LNCaP clone FGC (cell line): ENCODE measurements at regions not wholly inside any gene's neighbourhood (a gene's known extent, or its start where the extent isn't known, plus 50 kb on each side); places are given as distances from the start of the nearest gene placed in this dataset.

ENCODE experiments used
- DNase-seq: peaks from one replicate; pipeline ENCODE4 v3.0.0-alpha.2; 2011; ENCODE audit warnings: low read depth
- H3K4me3 ChIP-seq: 2 replicates; pipeline ENCODE4 v1.5.1; 2011; ENCODE audit warnings: mild to moderate bottlenecking, low read depth, low read length, control low read depth
- CTCF ChIP-seq: IDR thresholded peaks from 2 replicates; pipeline ENCODE4 v1.5.1; 2012; ENCODE audit warnings: mild to moderate bottlenecking; ENCODE audit not compliant: control insufficient read depth, insufficient read depth; ENCODE audit errors: extremely low read depth

- DNase-seq: no peak
- H3K4me3 ChIP-seq: no peak overlapping the region
- no peak for TF ChIP-seq CTCF
Measured at GRCh38 chr4:123806056-123806455, 409.5 kb downstream of the SPRY1 start.

GRCh38 chr4:123807187-123807586, 410.6 kb downstream of the SPRY1 start:
- DNase-seq: no peak
- H3K4me3 ChIP-seq: no peak overlapping the region
- TF ChIP-seq CTCF: no peak

GRCh38 chr4:123807866-123808265, 411.3 kb downstream of the SPRY1 start:
- no peak for TF ChIP-seq CTCF
- no peak overlapping the region for H3K4me3 ChIP-seq
- DNase-seq: no peak

GRCh38 chr4:123809864-123810263, 413.3 kb downstream of the SPRY1 start:
- TF ChIP-seq CTCF: no peak
- no peak overlapping the region for H3K4me3 ChIP-seq
- no peak for DNase-seq

GRCh38 chr4:123812066-123812390, 415.4 kb downstream of the SPRY1 start:
- TF ChIP-seq CTCF: no peak
- no peak for DNase-seq
- H3K4me3 ChIP-seq: no peak overlapping the region

GRCh38 chr4:123813901-123814300, 417.3 kb downstream of the SPRY1 start:
- no peak overlapping the region for H3K4me3 ChIP-seq
- TF ChIP-seq CTCF: no peak
- DNase-seq: no peak

GRCh38 chr4:123816462-123816861, 419.9 kb downstream of the SPRY1 start:
- DNase-seq: no peak
- H3K4me3 ChIP-seq: no peak overlapping the region
- TF ChIP-seq CTCF: no peak
